NB4 (cell line): ENCODE measurements at regions not wholly inside any gene's neighbourhood (a gene's known extent, or its start where the extent isn't known, plus 50 kb on each side); places are given as distances from the start of the nearest gene placed in this dataset.

Experiments used
- DNase-seq: peaks from one replicate; pipeline ENCODE4 v3.0.0; 2010; ENCODE audit warnings: low read depth
- H3K4me3 ChIP-seq: one replicate; pipeline ENCODE4 v1.5.1; 2011; ENCODE audit warnings: mild to moderate bottlenecking, low read depth, low read length, moderate library complexity
- MYC ChIP-seq: IDR thresholded peaks from 2 replicates; pipeline ENCODE4 v1.6.1; 2011; ENCODE audit warnings: low read depth, low read length
- POLR2A ChIP-seq: IDR thresholded peaks from 2 replicates; pipeline ENCODE4 v1.6.1; 2011; ENCODE audit warnings: mild to moderate bottlenecking; ENCODE audit not compliant: insufficient read length; ENCODE audit errors: extremely low read depth
- TF ChIP-seq, protein P1 (sequence below): IDR thresholded peaks from one replicate; pipeline ENCODE4 v1.5.1; 2012; ENCODE audit warnings: low read depth, low read length
- TF ChIP-seq, protein P2 (sequence below): IDR thresholded peaks from 2 replicates; pipeline ENCODE4 v1.6.1; 2011; ENCODE audit warnings: low read depth, low read length

GRCh38 chr15:67908756-67909155, 68.9 kb upstream of the RNU6-1 start:
- DNase-seq = no peak
- TF ChIP-seq MYC = no peak
- no peak for TF ChIP-seq POLR2A
- no peak overlapping the region for H3K4me3 ChIP-seq

DNA sequence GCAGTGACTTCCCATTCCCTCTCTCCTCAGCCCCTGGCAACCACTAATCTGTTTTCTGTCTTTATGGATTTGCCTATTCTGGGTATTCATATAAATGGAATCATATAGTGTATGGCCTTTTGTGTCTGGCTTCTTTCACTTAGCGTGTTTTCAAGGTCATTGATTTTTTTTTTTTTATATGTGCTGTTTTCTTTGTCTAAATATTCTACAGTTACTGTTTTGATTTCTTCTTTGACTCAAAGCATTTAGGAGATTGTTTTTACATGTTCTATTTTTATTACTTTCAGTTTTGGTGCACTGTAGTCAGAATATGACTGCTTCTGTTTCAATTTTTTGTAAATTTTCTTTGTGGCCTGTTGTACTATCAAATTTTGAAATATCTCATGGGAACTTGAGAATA, 71.9 kb upstream of the RNU6-1 start:
- TF ChIP-seq, protein P1, sequence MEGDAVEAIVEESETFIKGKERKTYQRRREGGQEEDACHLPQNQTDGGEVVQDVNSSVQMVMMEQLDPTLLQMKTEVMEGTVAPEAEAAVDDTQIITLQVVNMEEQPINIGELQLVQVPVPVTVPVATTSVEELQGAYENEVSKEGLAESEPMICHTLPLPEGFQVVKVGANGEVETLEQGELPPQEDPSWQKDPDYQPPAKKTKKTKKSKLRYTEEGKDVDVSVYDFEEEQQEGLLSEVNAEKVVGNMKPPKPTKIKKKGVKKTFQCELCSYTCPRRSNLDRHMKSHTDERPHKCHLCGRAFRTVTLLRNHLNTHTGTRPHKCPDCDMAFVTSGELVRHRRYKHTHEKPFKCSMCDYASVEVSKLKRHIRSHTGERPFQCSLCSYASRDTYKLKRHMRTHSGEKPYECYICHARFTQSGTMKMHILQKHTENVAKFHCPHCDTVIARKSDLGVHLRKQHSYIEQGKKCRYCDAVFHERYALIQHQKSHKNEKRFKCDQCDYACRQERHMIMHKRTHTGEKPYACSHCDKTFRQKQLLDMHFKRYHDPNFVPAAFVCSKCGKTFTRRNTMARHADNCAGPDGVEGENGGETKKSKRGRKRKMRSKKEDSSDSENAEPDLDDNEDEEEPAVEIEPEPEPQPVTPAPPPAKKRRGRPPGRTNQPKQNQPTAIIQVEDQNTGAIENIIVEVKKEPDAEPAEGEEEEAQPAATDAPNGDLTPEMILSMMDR = no peak
- TF ChIP-seq MYC (no peak), POLR2A (no peak)
- TF ChIP-seq, protein P2, sequence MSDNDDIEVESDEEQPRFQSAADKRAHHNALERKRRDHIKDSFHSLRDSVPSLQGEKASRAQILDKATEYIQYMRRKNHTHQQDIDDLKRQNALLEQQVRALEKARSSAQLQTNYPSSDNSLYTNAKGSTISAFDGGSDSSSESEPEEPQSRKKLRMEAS = no peak
- DNase-seq = no peak
- H3K4me3 ChIP-seq = no peak overlapping the region

- DNase-seq = no peak
- no peak overlapping the region for H3K4me3 ChIP-seq
- TF ChIP-seq, protein P1 = no peak
- TF ChIP-seq, protein P2 = no peak
- TF ChIP-seq MYC = no peak
- TF ChIP-seq POLR2A = no peak
Measured at GRCh38 chr15:67914028-67914427, 74.2 kb upstream of the RNU6-1 start.

DNA sequence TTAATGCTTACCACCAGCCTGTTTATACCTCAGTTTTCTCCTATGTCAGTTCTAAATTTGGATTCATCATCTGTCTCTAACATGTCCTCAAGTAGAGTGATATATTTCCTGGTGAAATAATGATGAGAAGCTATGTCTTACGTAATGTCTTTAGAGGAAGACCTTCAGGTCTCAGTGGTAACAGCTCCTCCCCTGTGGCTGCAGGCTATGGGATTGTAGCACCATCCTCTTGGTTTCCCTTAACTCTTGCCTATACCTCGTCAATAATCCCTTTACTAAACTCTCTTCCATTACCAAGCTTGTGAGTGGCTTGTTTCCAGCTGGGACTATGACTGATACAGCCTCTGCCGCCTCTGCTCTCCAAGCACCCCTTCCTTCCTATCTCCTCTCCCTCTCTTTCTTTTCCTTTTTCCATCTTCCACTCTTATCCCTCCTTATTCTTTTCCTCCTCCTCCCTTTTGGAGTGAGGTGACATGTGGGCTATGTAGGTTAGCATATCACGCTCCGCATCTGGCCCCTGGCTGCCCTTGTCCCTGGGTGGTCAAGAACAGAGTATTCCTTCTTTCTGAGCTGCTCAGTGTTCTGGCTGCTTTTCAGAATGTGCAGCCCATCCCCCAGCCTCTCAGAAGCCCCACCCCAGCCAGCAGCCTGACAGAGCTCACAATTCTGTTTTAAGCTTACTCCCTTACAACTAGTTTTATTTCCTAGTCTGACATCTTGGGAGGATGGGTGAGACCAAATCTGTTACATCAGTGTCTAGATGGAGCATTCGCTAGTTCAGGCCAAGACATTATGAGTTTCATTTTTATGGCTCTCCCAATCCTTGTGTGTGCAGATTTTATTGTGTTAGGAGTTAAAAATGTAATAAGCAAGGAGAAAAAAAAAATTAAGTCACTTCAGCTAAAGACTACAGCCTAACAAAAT, 75.0 kb upstream of the RNU6-1 start:
- no peak overlapping the region for H3K4me3 ChIP-seq
- TF ChIP-seq POLR2A = no peak
- TF ChIP-seq, protein P1 = no peak
- TF ChIP-seq, protein P2 = no peak
- TF ChIP-seq MYC = no peak
- peak; percentile 26 for DNase-seq

DNA sequence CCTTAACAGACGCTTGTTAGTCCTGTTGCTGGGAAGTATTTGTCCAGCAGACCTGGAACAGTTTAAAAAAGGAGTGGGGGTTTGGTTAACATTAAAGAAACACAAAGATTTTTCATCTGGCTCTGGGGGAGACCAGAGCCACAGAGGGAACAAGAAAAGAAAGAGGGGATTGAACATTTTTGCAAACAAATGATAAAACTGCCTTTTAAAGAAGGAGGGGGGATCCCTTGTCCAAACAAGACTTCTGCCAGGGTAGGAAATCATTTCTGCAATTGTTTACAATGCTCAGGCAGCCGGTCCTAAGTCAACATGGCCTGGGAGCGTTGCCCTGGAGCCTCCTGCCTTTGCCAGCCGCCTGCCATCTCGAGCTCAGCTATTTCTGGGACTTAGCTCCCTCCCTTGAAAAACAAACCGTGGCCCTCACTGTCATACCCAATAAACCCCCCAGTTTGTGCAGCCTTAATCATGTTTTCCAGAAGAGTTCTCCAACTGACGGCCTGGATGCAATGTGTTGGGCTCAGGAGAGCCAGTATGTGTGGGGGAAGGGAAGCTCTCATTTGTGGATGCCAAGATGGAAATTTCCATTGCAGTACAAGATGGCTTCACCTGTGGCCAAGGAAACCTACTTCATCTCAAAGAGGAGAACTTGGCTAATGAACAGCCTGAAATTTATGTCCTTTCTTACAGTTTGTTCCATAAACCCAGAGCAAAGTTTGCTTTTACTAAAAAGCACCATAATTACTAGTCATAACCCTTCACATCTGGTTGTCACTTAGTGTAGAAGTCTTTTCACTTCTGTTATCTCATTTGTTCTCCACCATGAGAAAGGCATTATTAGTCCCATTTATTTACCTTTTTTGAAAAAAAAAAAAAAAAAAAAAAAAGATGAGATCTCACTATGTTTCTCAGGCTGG, 75.9 kb upstream of the RNU6-1 start:
- TF ChIP-seq, protein P2 = no peak
- TF ChIP-seq POLR2A (no peak), MYC (no peak)
- TF ChIP-seq, protein P1 = no peak
- DNase-seq = no peak
- H3K4me3 ChIP-seq = no peak overlapping the region

DNA sequence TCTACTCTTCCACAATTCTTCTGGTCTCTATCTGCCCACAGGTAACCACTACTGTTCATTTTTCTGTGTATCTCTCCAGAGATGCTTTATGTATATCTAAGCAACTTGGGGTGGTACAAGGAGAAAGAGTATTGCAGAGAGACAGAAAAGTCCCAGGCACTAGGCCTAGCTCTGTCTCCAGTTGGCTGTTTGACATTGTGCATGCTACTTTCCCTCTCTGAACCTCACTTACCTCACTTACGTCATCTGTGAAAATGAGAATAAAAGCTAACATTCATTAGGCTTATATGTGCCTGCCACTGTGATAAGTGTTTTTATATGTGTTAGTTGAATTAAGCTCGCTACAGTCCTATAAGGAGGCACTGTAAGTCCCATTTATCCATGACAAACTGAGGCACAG, 76.7 kb upstream of the RNU6-1 start:
- H3K4me3 ChIP-seq = no peak overlapping the region
- TF ChIP-seq MYC (no peak), POLR2A (no peak)
- TF ChIP-seq, protein P2 = no peak
- no peak for DNase-seq
